ENCODE measurements at regions not wholly inside any gene's neighbourhood (a gene's known extent, or its start where the extent isn't known, plus 50 kb on each side); places are given as distances from the start of the nearest gene placed in this dataset.

DNA sequence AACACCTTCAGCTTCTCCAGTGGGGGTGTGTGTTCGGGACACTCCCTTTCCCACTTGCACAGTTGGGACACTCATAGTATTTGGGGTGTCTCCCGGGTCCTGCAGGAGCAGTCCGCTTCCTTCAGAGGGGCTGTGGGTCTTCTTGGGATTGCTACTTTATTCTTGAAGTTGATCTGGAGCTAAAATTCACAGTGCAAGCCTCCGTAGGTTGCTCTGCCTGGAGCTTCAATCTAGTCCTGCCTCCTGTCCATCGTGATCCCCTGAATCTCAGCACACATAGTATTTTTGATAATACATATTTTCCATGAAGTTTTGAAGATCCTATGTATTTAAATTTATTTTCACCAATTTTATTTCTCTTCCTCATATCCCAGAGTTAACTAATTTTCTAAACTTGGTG is 902.1 kb downstream of the LTN1 start:
- peaks cover 0 to 5% (median 2%) of the 10 kb centered on the region in 4 experiments for H3K4me1 ChIP-seq (ENCODE audit: control extremely low read depth in 1 of 4, control insufficient read depth in 4 of 4, insufficient read depth in 4 of 4, low read length in 3 of 4)
- H3K27me3 ChIP-seq (replicated peaks in 2 of 5; ENCODE audit: control insufficient read depth in 4 of 5, insufficient read depth in 5 of 5, low read length in 4 of 5), result no peaks in the 10 kb centered on the region
- CTCF ChIA-PET, result interaction anchor here (0.7 kb wide), 1 partner anchor 11 kb away, joined by 3 read pairs; no protein-coding TSS in a partner anchor
- 100% methylated on average over 3 of the region's 5 CpGs for WGBS (ENCODE audit: insufficient coverage)
- no peak for DNase-seq
- no peak overlapping the region for H3K4me3 ChIP-seq (ENCODE audit: control insufficient read depth in 1 of 7, extremely low read depth in 1 of 7, insufficient read depth in 4 of 7, low read depth in 2 of 7, low read length in 6 of 7)
- POLR2A ChIA-PET, result no interaction called here
- no peaks in the 10 kb centered on the region for H3K9me3 ChIP-seq (ENCODE audit: control extremely low read depth in 1 of 5, control insufficient read depth in 4 of 5, insufficient read depth in 2 of 5, low read depth in 1 of 5, low read length in 4 of 5)
- H3K27ac ChIP-seq (ENCODE audit: insufficient read depth in 1 of 2, low read depth in 1 of 2, low read length in 2 of 2, poor library complexity in 1 of 2, severe bottlenecking in 2 of 2), result no peak overlapping the region
- no peaks in the 10 kb centered on the region for H3K36me3 ChIP-seq (ENCODE audit: control insufficient read depth in 4 of 4, insufficient read depth in 4 of 4, low read length in 3 of 4)

DNA sequence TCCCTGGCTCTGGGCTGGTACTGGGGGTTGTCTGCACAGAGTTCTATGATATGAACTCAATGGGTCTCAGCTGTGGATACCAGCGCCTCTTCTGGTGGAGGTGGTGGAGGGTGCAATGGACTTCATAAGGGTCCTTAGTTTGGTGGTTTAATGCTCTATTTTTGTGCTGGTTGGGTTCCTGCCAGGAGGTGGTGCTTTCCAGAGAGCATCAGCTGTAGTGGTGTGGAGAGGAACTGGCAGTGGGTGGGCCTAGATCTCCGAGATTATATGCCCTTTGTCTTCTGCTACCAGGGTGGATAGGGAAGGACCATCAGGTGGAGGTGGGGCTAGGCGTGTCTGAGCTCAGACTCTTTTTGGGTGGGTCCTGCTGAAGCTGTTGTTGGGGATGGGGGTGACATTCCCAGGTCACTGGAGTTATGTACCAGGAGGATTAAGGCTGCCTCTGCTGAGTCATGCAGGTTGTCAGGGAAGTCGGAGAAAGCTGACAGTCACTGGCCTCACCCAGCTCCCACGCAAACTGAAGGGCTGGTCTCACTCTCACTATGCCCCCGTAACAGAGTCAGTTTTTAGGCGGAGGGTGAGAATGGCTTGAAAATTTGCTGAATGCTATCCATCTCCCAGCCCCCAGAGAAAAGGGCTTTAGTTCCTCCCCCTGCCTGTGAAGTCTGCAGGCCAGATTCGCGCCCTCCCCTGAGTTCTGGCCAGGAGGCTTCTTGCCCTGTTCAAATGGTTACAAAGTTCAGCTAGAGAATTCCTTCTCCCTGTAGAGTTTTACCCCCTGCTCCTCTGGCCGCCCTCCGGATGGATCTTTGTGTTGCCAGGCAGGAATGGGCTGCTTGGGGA is 902.9 kb downstream of the LTN1 start:
- no peak overlapping the region for H3K27ac ChIP-seq (ENCODE audit: insufficient read depth in 1 of 2, low read depth in 1 of 2, low read length in 2 of 2, poor library complexity in 1 of 2, severe bottlenecking in 2 of 2)
- POLR2A ChIA-PET, result no interaction called here
- peaks cover 0 to 5% (median 2%) of the 10 kb centered on the region in 4 experiments for H3K4me1 ChIP-seq (ENCODE audit: control extremely low read depth in 1 of 4, control insufficient read depth in 4 of 4, insufficient read depth in 4 of 4, low read length in 3 of 4)
- 87% methylated on average over 8 of the region's 11 CpGs for WGBS (ENCODE audit: insufficient coverage)
- CTCF ChIA-PET, result interaction anchor here (0.7 kb wide), 1 partner anchor 12 kb away, joined by 3 read pairs; no protein-coding TSS in a partner anchor
- no peaks in the 10 kb centered on the region for H3K27me3 ChIP-seq (replicated peaks in 2 of 5; ENCODE audit: control insufficient read depth in 4 of 5, insufficient read depth in 5 of 5, low read length in 4 of 5)
- no peaks in the 10 kb centered on the region for H3K9me3 ChIP-seq (ENCODE audit: control extremely low read depth in 1 of 5, control insufficient read depth in 4 of 5, insufficient read depth in 2 of 5, low read depth in 1 of 5, low read length in 4 of 5)
- H3K36me3 ChIP-seq (ENCODE audit: control insufficient read depth in 4 of 4, insufficient read depth in 4 of 4, low read length in 3 of 4), result no peaks in the 10 kb centered on the region
- DNase-seq, result peak in 2 of 3 donors; percentile 52 to 70
- H3K4me3 ChIP-seq (ENCODE audit: control insufficient read depth in 1 of 7, extremely low read depth in 1 of 7, insufficient read depth in 4 of 7, low read depth in 2 of 7, low read length in 6 of 7), result peak overlapping the region in 2 of 7 experiments; percentile 30 to 42

DNA sequence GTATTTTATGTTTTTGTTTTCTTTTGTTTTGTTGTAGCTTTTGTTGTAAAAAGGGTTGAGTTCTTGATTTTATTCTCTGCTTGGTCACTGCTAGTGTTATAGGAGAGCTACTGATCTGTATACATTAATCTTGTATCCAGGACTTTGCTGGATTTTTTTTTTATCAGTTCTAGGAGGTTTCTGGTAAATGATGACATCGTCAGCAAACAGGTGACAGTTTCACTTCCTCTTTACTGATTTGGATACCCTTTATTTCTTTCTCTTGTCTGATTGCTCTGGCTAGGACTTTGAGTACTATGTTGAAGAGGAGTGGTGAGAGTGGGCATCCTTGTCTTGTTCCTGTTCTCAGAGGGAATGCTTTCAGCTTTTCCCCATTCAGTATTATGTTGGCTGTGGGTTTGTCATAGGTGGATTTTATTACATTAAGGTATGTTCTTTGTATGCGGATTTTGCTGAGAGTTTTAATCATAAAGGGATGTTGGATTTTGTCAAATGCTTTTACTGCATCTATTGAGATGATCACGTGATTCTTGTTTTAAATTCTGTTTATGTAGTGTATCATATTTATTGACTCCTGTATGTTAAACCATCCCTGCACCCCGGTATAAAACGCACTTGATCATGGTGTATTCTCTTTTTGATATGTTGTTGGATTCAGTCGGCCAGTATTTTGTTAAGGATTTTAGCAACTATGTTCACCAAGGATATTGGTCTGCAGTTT is 905.7 kb downstream of the LTN1 start:
- ChIA-PET POLR2A (no interaction called here), CTCF (no interaction called here)
- 100% methylated on average over 3 of the region's 6 CpGs for WGBS (ENCODE audit: insufficient coverage)
- peaks cover 0 to 5% (median 2%) of the 10 kb centered on the region in 4 experiments for H3K4me1 ChIP-seq (ENCODE audit: control extremely low read depth in 1 of 4, control insufficient read depth in 4 of 4, insufficient read depth in 4 of 4, low read length in 3 of 4)
- H3K9me3 ChIP-seq (ENCODE audit: control extremely low read depth in 1 of 5, control insufficient read depth in 4 of 5, insufficient read depth in 2 of 5, low read depth in 1 of 5, low read length in 4 of 5), result no peaks in the 10 kb centered on the region
- no peak overlapping the region for H3K4me3 ChIP-seq (ENCODE audit: control insufficient read depth in 1 of 7, extremely low read depth in 1 of 7, insufficient read depth in 4 of 7, low read depth in 2 of 7, low read length in 6 of 7)
- no peak for DNase-seq
- no peaks in the 10 kb centered on the region for H3K36me3 ChIP-seq (ENCODE audit: control insufficient read depth in 4 of 4, insufficient read depth in 4 of 4, low read length in 3 of 4)
- no peak overlapping the region for H3K27ac ChIP-seq (ENCODE audit: insufficient read depth in 1 of 2, low read depth in 1 of 2, low read length in 2 of 2, poor library complexity in 1 of 2, severe bottlenecking in 2 of 2)
- H3K27me3 ChIP-seq (replicated peaks in 2 of 5; ENCODE audit: control insufficient read depth in 4 of 5, insufficient read depth in 5 of 5, low read length in 4 of 5), result no peaks in the 10 kb centered on the region

DNA sequence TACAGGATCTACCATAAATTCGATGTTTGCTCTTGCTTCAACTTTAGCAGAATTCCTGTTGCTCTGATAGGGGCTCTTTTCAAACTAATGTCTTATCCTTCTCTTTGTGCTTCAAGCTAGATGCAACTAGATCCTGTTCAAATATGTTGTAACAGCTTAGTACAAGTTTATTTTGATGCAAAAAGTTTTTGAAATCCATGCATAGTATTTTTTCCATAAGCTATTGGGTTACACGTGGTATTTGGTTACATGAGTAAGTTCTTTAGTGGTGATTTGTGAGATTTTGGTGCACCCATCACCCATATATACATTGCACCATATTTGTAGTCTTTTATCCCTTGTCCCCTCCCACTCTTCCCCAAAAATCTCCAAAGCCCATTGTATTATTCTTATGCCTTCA is 907.7 kb downstream of the LTN1 start:
- 100% methylated on average over 1 of the region's 2 CpGs for WGBS (ENCODE audit: insufficient coverage)

DNA sequence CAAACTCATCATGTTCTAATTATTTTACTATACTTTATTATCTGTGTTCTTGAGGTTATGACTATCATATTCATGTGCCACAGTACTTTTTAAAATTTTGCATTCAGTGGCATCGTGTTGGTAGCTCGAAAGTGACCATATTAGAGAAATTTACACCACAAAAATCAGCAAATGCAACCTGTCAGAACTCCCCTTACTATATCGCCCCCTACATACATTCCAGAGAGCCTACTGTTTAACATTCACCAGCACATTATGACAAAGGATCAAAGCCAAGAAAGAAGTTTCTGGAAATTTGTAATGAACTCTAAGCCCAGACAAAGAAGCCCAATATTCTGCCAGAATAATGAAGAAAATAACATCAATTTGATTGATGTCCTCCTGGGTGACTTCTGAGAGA is 909.3 kb downstream of the LTN1 start:
- H3K9me3 ChIP-seq (ENCODE audit: control extremely low read depth in 1 of 5, control insufficient read depth in 4 of 5, insufficient read depth in 2 of 5, low read depth in 1 of 5, low read length in 4 of 5), result no peaks in the 10 kb centered on the region
- CTCF ChIA-PET, result no interaction called here

More for the DNA sequence above, 907.7 kb downstream of the LTN1 start:
- no peak for DNase-seq
- H3K4me1 ChIP-seq (ENCODE audit: control extremely low read depth in 1 of 4, control insufficient read depth in 4 of 4, insufficient read depth in 4 of 4, low read length in 3 of 4), result peaks cover 0 to 3% (median under 1%) of the 10 kb centered on the region in 4 experiments
- ChIA-PET POLR2A (no interaction called here), CTCF (no interaction called here)
- H3K27me3 ChIP-seq (replicated peaks in 2 of 5; ENCODE audit: control insufficient read depth in 4 of 5, insufficient read depth in 5 of 5, low read length in 4 of 5), result no peaks in the 10 kb centered on the region
- no peaks in the 10 kb centered on the region for H3K9me3 ChIP-seq (ENCODE audit: control extremely low read depth in 1 of 5, control insufficient read depth in 4 of 5, insufficient read depth in 2 of 5, low read depth in 1 of 5, low read length in 4 of 5)
- H3K36me3 ChIP-seq (ENCODE audit: control insufficient read depth in 4 of 4, insufficient read depth in 4 of 4, low read length in 3 of 4), result no peaks in the 10 kb centered on the region
- H3K27ac ChIP-seq (ENCODE audit: insufficient read depth in 1 of 2, low read depth in 1 of 2, low read length in 2 of 2, poor library complexity in 1 of 2, severe bottlenecking in 2 of 2), result no peak overlapping the region
- no peak overlapping the region for H3K4me3 ChIP-seq (ENCODE audit: control insufficient read depth in 1 of 7, extremely low read depth in 1 of 7, insufficient read depth in 4 of 7, low read depth in 2 of 7, low read length in 6 of 7)

DNA sequence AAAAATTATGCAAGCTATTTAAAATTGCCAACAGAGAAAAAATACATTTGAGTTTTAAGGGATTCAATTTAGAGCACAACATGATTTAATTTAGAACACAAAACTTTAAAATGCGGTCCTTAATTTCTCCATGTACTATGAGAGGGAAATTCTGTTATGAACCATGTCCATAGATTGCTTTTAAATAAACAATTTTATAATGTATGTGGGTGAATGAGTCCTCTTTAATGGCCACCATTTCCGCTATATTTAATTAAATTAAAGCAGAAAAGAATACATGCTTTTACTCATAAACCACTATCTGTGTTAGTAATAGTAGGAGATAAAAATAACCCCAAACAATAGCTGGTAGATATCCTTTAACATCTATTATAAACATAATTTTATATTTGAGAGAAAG is 914.6 kb downstream of the LTN1 start:
- no CpG with 5 or more reads among the region's 2 CpGs for WGBS (ENCODE audit: insufficient coverage)
- no peaks in the 10 kb centered on the region for H3K36me3 ChIP-seq (ENCODE audit: control insufficient read depth in 4 of 4, insufficient read depth in 4 of 4, low read length in 3 of 4)
- CTCF ChIA-PET, result no interaction called here
- no peak overlapping the region for H3K27ac ChIP-seq (ENCODE audit: insufficient read depth in 1 of 2, low read depth in 1 of 2, low read length in 2 of 2, poor library complexity in 1 of 2, severe bottlenecking in 2 of 2)
- peaks cover 0 to 2% (median 0%) of the 10 kb centered on the region in 5 experiments for H3K9me3 ChIP-seq (ENCODE audit: control extremely low read depth in 1 of 5, control insufficient read depth in 4 of 5, insufficient read depth in 2 of 5, low read depth in 1 of 5, low read length in 4 of 5)
- H3K27me3 ChIP-seq (replicated peaks in 2 of 5; ENCODE audit: control insufficient read depth in 4 of 5, insufficient read depth in 5 of 5, low read length in 4 of 5), result no peaks in the 10 kb centered on the region
- H3K4me1 ChIP-seq (ENCODE audit: control extremely low read depth in 1 of 4, control insufficient read depth in 4 of 4, insufficient read depth in 4 of 4, low read length in 3 of 4), result no peaks in the 10 kb centered on the region
- DNase-seq, result no peak
- no peak overlapping the region for H3K4me3 ChIP-seq (ENCODE audit: control insufficient read depth in 1 of 7, extremely low read depth in 1 of 7, insufficient read depth in 4 of 7, low read depth in 2 of 7, low read length in 6 of 7)
- POLR2A ChIA-PET, result interaction anchor here (0.7 kb wide), 1 partner anchor 1116 kb away, joined by 3 read pairs; no protein-coding TSS in a partner anchor

More for the DNA sequence above, 909.3 kb downstream of the LTN1 start:
- Histone ChIP-seq H3K27me3 (replicated peaks in 2 of 5; ENCODE audit: control insufficient read depth in 4 of 5, insufficient read depth in 5 of 5, low read length in 4 of 5) (no peaks in the 10 kb centered on the region), H3K36me3 (ENCODE audit: control insufficient read depth in 4 of 4, insufficient read depth in 4 of 4, low read length in 3 of 4) (no peaks in the 10 kb centered on the region), H3K27ac (ENCODE audit: insufficient read depth in 1 of 2, low read depth in 1 of 2, low read length in 2 of 2, poor library complexity in 1 of 2, severe bottlenecking in 2 of 2) (no peak overlapping the region), H3K4me3 (ENCODE audit: control insufficient read depth in 1 of 7, extremely low read depth in 1 of 7, insufficient read depth in 4 of 7, low read depth in 2 of 7, low read length in 6 of 7) (no peak overlapping the region), H3K4me1 (ENCODE audit: control extremely low read depth in 1 of 4, control insufficient read depth in 4 of 4, insufficient read depth in 4 of 4, low read length in 3 of 4) (no peaks in the 10 kb centered on the region)
- DNase-seq, result no peak
- POLR2A ChIA-PET, result no interaction called here
- WGBS (ENCODE audit: insufficient coverage), result no CpG with 5 or more reads among the region's 3 CpGs

DNA sequence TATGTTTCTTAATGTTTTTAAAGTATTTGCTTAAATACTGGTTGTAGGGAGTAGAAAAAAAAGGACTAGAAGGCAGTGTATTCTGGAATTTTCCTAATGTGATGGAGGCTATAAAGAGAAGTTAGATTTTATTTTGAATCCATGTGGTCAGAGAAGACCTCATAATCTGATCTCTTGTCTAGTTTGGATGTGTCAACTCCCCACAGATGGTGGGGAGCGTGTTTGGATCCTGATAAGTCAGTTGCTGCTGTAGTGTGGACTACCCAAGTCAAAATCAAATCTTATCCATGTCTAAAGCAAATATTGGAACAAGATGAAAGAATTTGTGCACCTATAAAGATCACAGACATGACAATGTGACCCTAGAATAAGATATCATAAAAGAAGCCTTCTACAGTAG is 918.0 kb downstream of the LTN1 start:
- no peak overlapping the region for H3K4me3 ChIP-seq (ENCODE audit: control insufficient read depth in 1 of 7, extremely low read depth in 1 of 7, insufficient read depth in 4 of 7, low read depth in 2 of 7, low read length in 6 of 7)
- no peak for DNase-seq
- H3K4me1 ChIP-seq (ENCODE audit: control extremely low read depth in 1 of 4, control insufficient read depth in 4 of 4, insufficient read depth in 4 of 4, low read length in 3 of 4), result no peaks in the 10 kb centered on the region
- ChIA-PET CTCF (no interaction called here), POLR2A (no interaction called here)
- H3K36me3 ChIP-seq (ENCODE audit: control insufficient read depth in 4 of 4, insufficient read depth in 4 of 4, low read length in 3 of 4), result no peaks in the 10 kb centered on the region
- no CpG with 5 or more reads among the region's 1 CpG for WGBS (ENCODE audit: insufficient coverage)
- H3K27ac ChIP-seq (ENCODE audit: insufficient read depth in 1 of 2, low read depth in 1 of 2, low read length in 2 of 2, poor library complexity in 1 of 2, severe bottlenecking in 2 of 2), result no peak overlapping the region
- peaks cover 0 to 2% (median 0%) of the 10 kb centered on the region in 5 experiments for H3K9me3 ChIP-seq (ENCODE audit: control extremely low read depth in 1 of 5, control insufficient read depth in 4 of 5, insufficient read depth in 2 of 5, low read depth in 1 of 5, low read length in 4 of 5)
- no peaks in the 10 kb centered on the region for H3K27me3 ChIP-seq (replicated peaks in 2 of 5; ENCODE audit: control insufficient read depth in 4 of 5, insufficient read depth in 5 of 5, low read length in 4 of 5)

Measured in common myeloid progenitor, CD34-positive (primary cell).